Gastrocnemius medialis (tissue), 4 donors: ENCODE measurements at regions not wholly inside any gene's neighbourhood (a gene's known extent, or its start where the extent isn't known, plus 50 kb on each side); places are given as distances from the start of the nearest gene placed in this dataset.

Source experiments
- POLR2A ChIP-seq, 2 donors: fragments of 450-650 bp; IDR thresholded peaks; one replicate each; pipeline ENCODE4 v1.6.1; 2017; ENCODE audit warnings: antibody characterized with exemption in 2 of 2, mild to moderate bottlenecking in 2 of 2, moderate library complexity in 2 of 2
- TF ChIP-seq, protein P1 (sequence below), 5 experiments: fragments of 450-650 bp in 3 of 5; fragments of 200-600 bp in 2 of 5; sonication (generic) in 2 of 5; IDR thresholded peaks in 4 of 5; conservative IDR thresholded peaks in 1 of 5; 1 replicate in 4 of 5; 2 replicates in 1 of 5; pipeline ENCODE4 v1.5.1; 2016 to 2019; ENCODE audit warnings: antibody characterized with exemption in 5 of 5, mild to moderate bottlenecking in 3 of 5, moderate library complexity in 3 of 5

DNA sequence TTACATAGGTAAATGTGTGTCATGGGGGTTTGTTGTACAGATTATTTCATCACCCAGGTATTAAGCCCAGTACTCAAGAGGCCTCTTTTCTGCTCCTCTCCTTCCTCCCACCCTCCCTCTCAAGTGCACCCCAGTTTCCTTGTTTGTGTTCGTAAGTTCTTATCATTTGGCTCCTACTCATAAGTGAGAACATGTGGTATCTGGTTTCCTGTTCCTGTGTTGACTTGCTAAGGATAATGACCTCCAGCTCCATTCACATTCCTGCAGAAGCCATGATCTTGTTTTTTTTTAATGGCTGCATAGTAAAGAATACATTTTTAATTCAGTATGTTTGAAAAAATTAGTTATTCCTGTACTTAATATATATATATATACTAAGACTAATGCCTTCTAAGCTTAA, 107.7 kb downstream of the CLDN17 start:
- TF ChIP-seq POLR2A (IDR thresholded peaks at IDR 0.05): no peak
- TF ChIP-seq, protein P1, sequence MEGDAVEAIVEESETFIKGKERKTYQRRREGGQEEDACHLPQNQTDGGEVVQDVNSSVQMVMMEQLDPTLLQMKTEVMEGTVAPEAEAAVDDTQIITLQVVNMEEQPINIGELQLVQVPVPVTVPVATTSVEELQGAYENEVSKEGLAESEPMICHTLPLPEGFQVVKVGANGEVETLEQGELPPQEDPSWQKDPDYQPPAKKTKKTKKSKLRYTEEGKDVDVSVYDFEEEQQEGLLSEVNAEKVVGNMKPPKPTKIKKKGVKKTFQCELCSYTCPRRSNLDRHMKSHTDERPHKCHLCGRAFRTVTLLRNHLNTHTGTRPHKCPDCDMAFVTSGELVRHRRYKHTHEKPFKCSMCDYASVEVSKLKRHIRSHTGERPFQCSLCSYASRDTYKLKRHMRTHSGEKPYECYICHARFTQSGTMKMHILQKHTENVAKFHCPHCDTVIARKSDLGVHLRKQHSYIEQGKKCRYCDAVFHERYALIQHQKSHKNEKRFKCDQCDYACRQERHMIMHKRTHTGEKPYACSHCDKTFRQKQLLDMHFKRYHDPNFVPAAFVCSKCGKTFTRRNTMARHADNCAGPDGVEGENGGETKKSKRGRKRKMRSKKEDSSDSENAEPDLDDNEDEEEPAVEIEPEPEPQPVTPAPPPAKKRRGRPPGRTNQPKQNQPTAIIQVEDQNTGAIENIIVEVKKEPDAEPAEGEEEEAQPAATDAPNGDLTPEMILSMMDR (IDR thresholded peaks at IDR 0.05 in 4 of 5, conservative IDR thresholded peaks at IDR 0.05 in 1 of 5): no peak
